Nephron (organoid): ENCODE measurements at regions not wholly inside any gene's neighbourhood (a gene's known extent, or its start where the extent isn't known, plus 50 kb on each side); places are given as distances from the start of the nearest gene placed in this dataset.

Experiments
- H3K27ac Mint-ChIP-seq, 3 experiments: 2 replicates each; pipeline ENCODE4 v1.8.0; 2020; ENCODE audit warnings: mixed read lengths in 3 of 3, mild to moderate bottlenecking in 2 of 3, moderate library complexity in 1 of 3
- H3K27me3 Mint-ChIP-seq: 2 replicates; pipeline ENCODE4 v1.8.0; 2021; ENCODE audit warnings: low read depth, mild to moderate bottlenecking, moderate library complexity, mixed read lengths
- H3K36me3 Mint-ChIP-seq: 2 replicates; pipeline ENCODE4 v1.8.0; 2020; ENCODE audit warnings: low read depth, mixed read lengths
- H3K4me1 Mint-ChIP-seq: 2 replicates; pipeline ENCODE4 v1.8.0; 2020; ENCODE audit warnings: mixed read lengths
- H3K4me3 Mint-ChIP-seq, 3 experiments: 2 replicates each; pipeline ENCODE4 v1.8.0; 2020; ENCODE audit warnings: mild to moderate bottlenecking in 3 of 3, mixed read lengths in 3 of 3, moderate library complexity in 2 of 3
- H3K9me3 Mint-ChIP-seq: 2 replicates; pipeline ENCODE4 v1.8.0; 2020; ENCODE audit warnings: mixed read lengths
- CTCF ChIP-seq, 3 experiments: fragments of 200-600 bp; sonication (generic); IDR thresholded peaks; one replicate each; pipeline ENCODE4 v1.5.0; 2021; ENCODE audit warnings: antibody characterized with exemption in 3 of 3; ENCODE audit not compliant: unreplicated experiment in 3 of 3

GRCh38 chr1:56222914-56223540, 356.3 kb downstream of the PLPP3 start:
- peaks cover 3% of the 10 kb centered on the region for H3K9me3 Mint-ChIP-seq
- H3K4me1 Mint-ChIP-seq, result no peaks in the 10 kb centered on the region
- no peak for TF ChIP-seq CTCF (IDR thresholded peaks at IDR 0.05; ENCODE audit: unreplicated experiment in 3 of 3)
- no peak overlapping the region for H3K27ac Mint-ChIP-seq
- H3K36me3 Mint-ChIP-seq, result no peaks in the 10 kb centered on the region
- H3K4me3 Mint-ChIP-seq, result no peak overlapping the region
- no peaks in the 10 kb centered on the region for H3K27me3 Mint-ChIP-seq

- H3K36me3 Mint-ChIP-seq, result no peaks in the 10 kb centered on the region
- no peak overlapping the region for H3K4me3 Mint-ChIP-seq
- no peaks in the 10 kb centered on the region for H3K4me1 Mint-ChIP-seq
- no peak for TF ChIP-seq CTCF (IDR thresholded peaks at IDR 0.05; ENCODE audit: unreplicated experiment in 3 of 3)
- no peaks in the 10 kb centered on the region for H3K27me3 Mint-ChIP-seq
- H3K9me3 Mint-ChIP-seq, result peaks cover 3% of the 10 kb centered on the region
- H3K27ac Mint-ChIP-seq, result no peak overlapping the region
These were observed 359.3 kb downstream of the PLPP3 start for GRCh38 chr1:56220021-56220420.

DNA sequence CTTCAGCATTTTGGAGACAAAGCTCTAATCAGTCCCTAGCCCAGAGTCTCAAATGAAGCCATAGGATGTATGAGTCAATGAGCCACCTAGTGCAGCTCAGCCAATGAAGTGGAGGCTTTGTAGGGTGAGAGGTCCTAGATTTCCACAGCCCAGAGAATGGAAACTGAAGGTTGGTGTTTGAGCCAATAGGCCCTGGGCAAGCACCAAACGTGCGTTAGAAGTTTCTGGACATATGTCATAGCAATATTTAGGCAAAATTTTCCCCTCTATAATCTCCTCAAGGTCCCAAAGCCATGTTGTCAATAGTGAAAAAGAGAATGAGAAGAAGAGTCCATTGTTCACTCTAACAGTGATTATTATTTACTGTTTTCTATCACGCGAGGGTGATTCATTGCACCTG, 361.3 kb downstream of the PLPP3 start:
- no peak for TF ChIP-seq CTCF (IDR thresholded peaks at IDR 0.05; ENCODE audit: unreplicated experiment in 3 of 3)
- H3K27ac Mint-ChIP-seq, result no peak overlapping the region
- peaks cover 3% of the 10 kb centered on the region for H3K9me3 Mint-ChIP-seq
- H3K4me3 Mint-ChIP-seq, result no peak overlapping the region
- no peaks in the 10 kb centered on the region for H3K4me1 Mint-ChIP-seq
- no peaks in the 10 kb centered on the region for H3K36me3 Mint-ChIP-seq
- H3K27me3 Mint-ChIP-seq, result no peaks in the 10 kb centered on the region

DNA sequence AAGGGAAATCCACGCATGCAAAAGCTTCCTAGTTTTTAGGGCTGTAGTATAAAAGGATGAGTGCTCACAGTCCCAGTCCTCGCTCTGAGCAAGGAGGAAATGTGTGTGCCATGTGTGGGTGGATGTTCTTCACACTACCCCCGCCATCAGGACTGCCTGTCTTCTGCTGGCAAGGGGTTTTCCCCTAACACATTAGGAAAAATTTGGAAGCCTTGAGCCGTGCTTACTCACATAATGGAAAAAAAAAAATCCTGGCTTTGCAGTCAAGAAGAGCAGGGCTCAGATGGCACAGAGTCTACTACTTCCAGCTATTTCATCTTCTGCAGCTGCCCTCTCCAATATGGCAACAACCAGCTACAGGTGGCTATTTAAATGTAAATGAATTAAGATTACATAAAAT, 363.1 kb downstream of the PLPP3 start:
- Mint-ChIP-seq H3K9me3 (no peaks in the 10 kb centered on the region), H3K27ac (no peak overlapping the region), H3K4me3 (no peak overlapping the region), H3K4me1 (no peaks in the 10 kb centered on the region), H3K36me3 (no peaks in the 10 kb centered on the region), H3K27me3 (no peaks in the 10 kb centered on the region)
- TF ChIP-seq CTCF (IDR thresholded peaks at IDR 0.05; ENCODE audit: unreplicated experiment in 3 of 3), result no peak

DNA sequence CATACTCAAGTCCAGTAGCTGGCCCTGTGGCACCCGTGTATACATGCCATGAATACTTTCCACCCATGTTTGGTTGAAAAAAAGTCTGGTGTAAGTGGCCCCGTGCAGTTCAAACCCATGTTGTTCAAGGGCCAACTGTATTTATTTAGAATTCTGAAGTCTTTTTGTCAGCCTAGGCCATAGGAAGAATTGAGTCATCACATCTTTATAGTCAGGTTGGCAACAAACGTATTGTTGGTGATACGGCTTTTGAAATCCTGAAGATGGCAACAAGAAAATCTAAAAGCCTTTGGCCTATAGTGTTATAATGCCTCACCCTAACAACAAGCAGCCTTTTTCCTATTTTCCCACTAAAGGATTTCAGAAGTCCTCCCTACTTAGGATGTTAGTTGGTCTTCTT, 363.6 kb downstream of the PLPP3 start:
- TF ChIP-seq CTCF (IDR thresholded peaks at IDR 0.05; ENCODE audit: unreplicated experiment in 3 of 3), result no peak
- Mint-ChIP-seq H3K36me3 (no peaks in the 10 kb centered on the region), H3K27me3 (no peaks in the 10 kb centered on the region), H3K4me1 (no peaks in the 10 kb centered on the region), H3K9me3 (no peaks in the 10 kb centered on the region), H3K4me3 (no peak overlapping the region), H3K27ac (no peak overlapping the region)

- peaks cover 3% of the 10 kb centered on the region for H3K4me1 Mint-ChIP-seq
- no peak for TF ChIP-seq CTCF (IDR thresholded peaks at IDR 0.05; ENCODE audit: unreplicated experiment in 3 of 3)
- no peaks in the 10 kb centered on the region for H3K36me3 Mint-ChIP-seq
- no peak overlapping the region for H3K27ac Mint-ChIP-seq
- no peak overlapping the region for H3K4me3 Mint-ChIP-seq
- H3K27me3 Mint-ChIP-seq, result no peaks in the 10 kb centered on the region
- no peaks in the 10 kb centered on the region for H3K9me3 Mint-ChIP-seq
These were observed 364.3 kb downstream of the PLPP3 start for GRCh38 chr1:56215086-56215485.
